ENCODE measurements at regions not wholly inside any gene's neighbourhood (a gene's known extent, or its start where the extent isn't known, plus 50 kb on each side); places are given as distances from the start of the nearest gene placed in this dataset.
A peak's percentile ranks its signal among the peaks of the same experiment; 100 is the strongest.

GRCh38 chr22:34976886-34977285 lies 89.1 kb upstream of the ISX start:
- no peaks in the 10 kb centered on the region for H3K4me1 ChIP-seq (ENCODE audit: control insufficient read depth, extremely low read depth, insufficient read depth, low read length)
- no peak overlapping the region for H3K4me2 ChIP-seq (ENCODE audit: extremely low read depth, insufficient read depth, low read length)
- no peaks in the 10 kb centered on the region for H3K9me3 ChIP-seq (ENCODE audit: control insufficient read depth, insufficient read depth, low read depth, low read length)
- no peak overlapping the region for H3K27ac ChIP-seq (ENCODE audit: insufficient read depth, low read length)
- TF ChIP-seq, protein P1, sequence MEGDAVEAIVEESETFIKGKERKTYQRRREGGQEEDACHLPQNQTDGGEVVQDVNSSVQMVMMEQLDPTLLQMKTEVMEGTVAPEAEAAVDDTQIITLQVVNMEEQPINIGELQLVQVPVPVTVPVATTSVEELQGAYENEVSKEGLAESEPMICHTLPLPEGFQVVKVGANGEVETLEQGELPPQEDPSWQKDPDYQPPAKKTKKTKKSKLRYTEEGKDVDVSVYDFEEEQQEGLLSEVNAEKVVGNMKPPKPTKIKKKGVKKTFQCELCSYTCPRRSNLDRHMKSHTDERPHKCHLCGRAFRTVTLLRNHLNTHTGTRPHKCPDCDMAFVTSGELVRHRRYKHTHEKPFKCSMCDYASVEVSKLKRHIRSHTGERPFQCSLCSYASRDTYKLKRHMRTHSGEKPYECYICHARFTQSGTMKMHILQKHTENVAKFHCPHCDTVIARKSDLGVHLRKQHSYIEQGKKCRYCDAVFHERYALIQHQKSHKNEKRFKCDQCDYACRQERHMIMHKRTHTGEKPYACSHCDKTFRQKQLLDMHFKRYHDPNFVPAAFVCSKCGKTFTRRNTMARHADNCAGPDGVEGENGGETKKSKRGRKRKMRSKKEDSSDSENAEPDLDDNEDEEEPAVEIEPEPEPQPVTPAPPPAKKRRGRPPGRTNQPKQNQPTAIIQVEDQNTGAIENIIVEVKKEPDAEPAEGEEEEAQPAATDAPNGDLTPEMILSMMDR (conservative IDR thresholded peaks at IDR 0.05 in 1 of 2, IDR thresholded peaks at IDR 0.05 in 1 of 2; ENCODE audit: low read depth in 1 of 2, low read length in 2 of 2), result no peak
- no peak for TF ChIP-seq EZH2 (IDR thresholded peaks at IDR 0.05; ENCODE audit: low read length, missing control alignments)
- no peaks in the 10 kb centered on the region for H3K36me3 ChIP-seq (ENCODE audit: control insufficient read depth, insufficient read depth, low read length)
- H3K4me3 ChIP-seq (replicated peaks in 1 of 4; ENCODE audit: control extremely low read depth in 1 of 4, insufficient read depth in 1 of 4, low read depth in 3 of 4, low read length in 4 of 4), result no peak overlapping the region
- no peak for DNase-seq (ENCODE audit: low read depth in 2 of 2)
- no peaks in the 10 kb centered on the region for H3K27me3 ChIP-seq (ENCODE audit: control insufficient read depth, insufficient read depth, low read length)
- no peak overlapping the region for H3K9ac ChIP-seq (ENCODE audit: insufficient read depth, low read length)
- H4K20me1 ChIP-seq (ENCODE audit: control insufficient read depth, extremely low read depth, insufficient read depth, low read length), result no peaks in the 10 kb centered on the region
- no peaks in the 10 kb centered on the region for H3K79me2 ChIP-seq (ENCODE audit: control insufficient read depth, insufficient read depth, low read length)
- H2AFZ ChIP-seq (ENCODE audit: low read length), result no peak overlapping the region

GRCh38 chr22:34986523-34986922 lies 79.4 kb upstream of the ISX start:
- Histone ChIP-seq H4K20me1 (ENCODE audit: control insufficient read depth, extremely low read depth, insufficient read depth, low read length) (no peaks in the 10 kb centered on the region), H3K4me2 (ENCODE audit: extremely low read depth, insufficient read depth, low read length) (no peak overlapping the region), H3K79me2 (ENCODE audit: control insufficient read depth, insufficient read depth, low read length) (no peaks in the 10 kb centered on the region), H3K9ac (ENCODE audit: insufficient read depth, low read length) (no peak overlapping the region), H2AFZ (ENCODE audit: low read length) (no peak overlapping the region), H3K4me1 (ENCODE audit: control insufficient read depth, extremely low read depth, insufficient read depth, low read length) (no peaks in the 10 kb centered on the region), H3K9me3 (ENCODE audit: control insufficient read depth, insufficient read depth, low read depth, low read length) (no peaks in the 10 kb centered on the region), H3K36me3 (ENCODE audit: control insufficient read depth, insufficient read depth, low read length) (no peaks in the 10 kb centered on the region), H3K27ac (ENCODE audit: insufficient read depth, low read length) (no peak overlapping the region), H3K27me3 (ENCODE audit: control insufficient read depth, insufficient read depth, low read length) (no peaks in the 10 kb centered on the region), H3K4me3 (replicated peaks in 1 of 4; ENCODE audit: control extremely low read depth in 1 of 4, insufficient read depth in 1 of 4, low read depth in 3 of 4, low read length in 4 of 4) (no peak overlapping the region)
- TF ChIP-seq EZH2 (IDR thresholded peaks at IDR 0.05; ENCODE audit: low read length, missing control alignments), result no peak
- TF ChIP-seq, protein P1 (conservative IDR thresholded peaks at IDR 0.05 in 1 of 2, IDR thresholded peaks at IDR 0.05 in 1 of 2; ENCODE audit: low read depth in 1 of 2, low read length in 2 of 2), result no peak
- DNase-seq (ENCODE audit: low read depth in 2 of 2), result peak in 1 of 2 donors; percentile 8

DNA sequence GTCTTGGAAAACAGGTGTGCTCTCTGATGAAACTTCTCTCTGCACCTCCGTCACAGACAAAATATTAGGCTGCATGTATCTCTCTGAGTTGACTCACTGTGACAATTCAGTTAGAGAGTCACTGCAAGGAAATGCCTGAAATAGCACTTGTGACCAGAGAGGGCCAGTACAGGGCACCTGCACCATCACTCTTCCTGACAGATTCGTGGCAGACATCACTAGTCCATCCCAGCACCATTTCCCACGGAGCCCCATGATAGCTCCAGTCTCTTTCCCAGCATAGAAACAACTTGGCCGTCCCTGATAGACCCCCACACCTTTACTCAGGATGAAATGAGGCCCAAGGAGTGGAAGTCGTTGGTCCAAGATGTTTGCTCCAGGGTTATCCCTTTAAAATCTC lies 73.3 kb upstream of the ISX start:
- Histone ChIP-seq H3K27ac (ENCODE audit: insufficient read depth, low read length) (no peak overlapping the region), H3K79me2 (ENCODE audit: control insufficient read depth, insufficient read depth, low read length) (no peaks in the 10 kb centered on the region), H3K4me1 (ENCODE audit: control insufficient read depth, extremely low read depth, insufficient read depth, low read length) (no peaks in the 10 kb centered on the region), H3K9me3 (ENCODE audit: control insufficient read depth, insufficient read depth, low read depth, low read length) (no peaks in the 10 kb centered on the region), H2AFZ (ENCODE audit: low read length) (no peak overlapping the region), H3K9ac (ENCODE audit: insufficient read depth, low read length) (no peak overlapping the region), H3K27me3 (ENCODE audit: control insufficient read depth, insufficient read depth, low read length) (no peaks in the 10 kb centered on the region), H3K4me2 (ENCODE audit: extremely low read depth, insufficient read depth, low read length) (no peak overlapping the region), H4K20me1 (ENCODE audit: control insufficient read depth, extremely low read depth, insufficient read depth, low read length) (no peaks in the 10 kb centered on the region), H3K4me3 (replicated peaks in 1 of 4; ENCODE audit: control extremely low read depth in 1 of 4, insufficient read depth in 1 of 4, low read depth in 3 of 4, low read length in 4 of 4) (no peak overlapping the region), H3K36me3 (ENCODE audit: control insufficient read depth, insufficient read depth, low read length) (no peaks in the 10 kb centered on the region)
- TF ChIP-seq EZH2 (IDR thresholded peaks at IDR 0.05; ENCODE audit: low read length, missing control alignments), result no peak
- TF ChIP-seq, protein P1 (conservative IDR thresholded peaks at IDR 0.05 in 1 of 2, IDR thresholded peaks at IDR 0.05 in 1 of 2; ENCODE audit: low read depth in 1 of 2, low read length in 2 of 2), result no peak
- peak in 1 of 2 donors; percentile 13 for DNase-seq (ENCODE audit: low read depth in 2 of 2)
